ENCODE measurements at regions not wholly inside any gene's neighbourhood (a gene's known extent, or its start where the extent isn't known, plus 50 kb on each side); places are given as distances from the start of the nearest gene placed in this dataset.
A peak's percentile ranks its signal among the peaks of the same experiment; 100 is the strongest.

DNA sequence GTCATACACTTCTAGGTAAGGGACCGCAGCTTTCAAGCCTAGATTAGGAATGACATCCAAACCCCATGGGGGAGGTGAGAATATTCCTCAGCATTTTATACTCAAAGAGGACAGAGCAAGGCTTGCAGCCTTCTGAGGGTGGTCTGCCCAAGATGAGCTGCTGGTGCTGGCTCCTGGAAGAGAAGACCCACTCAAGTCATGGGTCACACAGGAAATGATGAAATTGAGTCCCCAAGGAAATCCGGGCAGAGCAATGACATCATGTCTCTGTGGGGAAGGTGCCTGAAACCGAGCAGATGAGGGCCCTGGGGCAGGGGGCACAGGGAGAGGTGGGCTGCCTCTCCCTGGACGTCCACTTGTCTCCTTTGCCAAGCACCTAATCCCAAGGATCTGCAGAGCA, 468.7 kb downstream of the TSHZ3 start:
- H3K27ac ChIP-seq: no peak overlapping the region
- H3K4me3 ChIP-seq: no peak overlapping the region
- no peak for DNase-seq (ENCODE audit: low spot score)
- no peaks in the 10 kb centered on the region for H3K9me3 ChIP-seq
- peaks cover 0 to 3% of the 10 kb centered on the region in 2 donors for H3K4me1 ChIP-seq
- TF ChIP-seq, protein P1, sequence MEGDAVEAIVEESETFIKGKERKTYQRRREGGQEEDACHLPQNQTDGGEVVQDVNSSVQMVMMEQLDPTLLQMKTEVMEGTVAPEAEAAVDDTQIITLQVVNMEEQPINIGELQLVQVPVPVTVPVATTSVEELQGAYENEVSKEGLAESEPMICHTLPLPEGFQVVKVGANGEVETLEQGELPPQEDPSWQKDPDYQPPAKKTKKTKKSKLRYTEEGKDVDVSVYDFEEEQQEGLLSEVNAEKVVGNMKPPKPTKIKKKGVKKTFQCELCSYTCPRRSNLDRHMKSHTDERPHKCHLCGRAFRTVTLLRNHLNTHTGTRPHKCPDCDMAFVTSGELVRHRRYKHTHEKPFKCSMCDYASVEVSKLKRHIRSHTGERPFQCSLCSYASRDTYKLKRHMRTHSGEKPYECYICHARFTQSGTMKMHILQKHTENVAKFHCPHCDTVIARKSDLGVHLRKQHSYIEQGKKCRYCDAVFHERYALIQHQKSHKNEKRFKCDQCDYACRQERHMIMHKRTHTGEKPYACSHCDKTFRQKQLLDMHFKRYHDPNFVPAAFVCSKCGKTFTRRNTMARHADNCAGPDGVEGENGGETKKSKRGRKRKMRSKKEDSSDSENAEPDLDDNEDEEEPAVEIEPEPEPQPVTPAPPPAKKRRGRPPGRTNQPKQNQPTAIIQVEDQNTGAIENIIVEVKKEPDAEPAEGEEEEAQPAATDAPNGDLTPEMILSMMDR (IDR thresholded peaks at IDR 0.05): no peak
- H3K36me3 ChIP-seq: no peaks in the 10 kb centered on the region
- H3K27me3 ChIP-seq: no peaks in the 10 kb centered on the region

DNA sequence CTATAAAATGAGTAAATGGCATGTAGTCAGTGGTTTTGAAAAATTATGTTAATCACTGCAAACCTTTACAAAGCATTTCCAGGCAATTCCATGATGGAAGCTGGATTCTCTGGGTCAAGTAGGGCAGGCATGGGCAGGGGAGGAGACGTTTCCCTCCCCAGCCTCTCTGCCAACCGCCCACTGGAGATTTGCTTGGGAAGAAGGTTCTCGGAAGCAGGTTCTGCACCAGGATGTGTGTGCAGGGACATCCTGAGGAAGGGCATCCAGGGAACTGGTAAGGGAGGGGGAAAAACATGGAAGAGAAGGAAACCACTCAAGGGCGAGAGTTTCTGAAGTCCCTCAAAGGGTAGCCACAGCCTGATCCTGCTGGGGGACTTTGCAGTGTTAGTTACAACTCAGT, 469.1 kb downstream of the TSHZ3 start:
- H3K27ac ChIP-seq: no peak overlapping the region
- no peaks in the 10 kb centered on the region for H3K27me3 ChIP-seq
- TF ChIP-seq, protein P1 (IDR thresholded peaks at IDR 0.05): no peak
- no peaks in the 10 kb centered on the region for H3K9me3 ChIP-seq
- DNase-seq (ENCODE audit: low spot score): no peak
- no peak overlapping the region for H3K4me3 ChIP-seq
- H3K36me3 ChIP-seq: no peaks in the 10 kb centered on the region
- peaks cover 0 to 3% of the 10 kb centered on the region in 2 donors for H3K4me1 ChIP-seq

DNA sequence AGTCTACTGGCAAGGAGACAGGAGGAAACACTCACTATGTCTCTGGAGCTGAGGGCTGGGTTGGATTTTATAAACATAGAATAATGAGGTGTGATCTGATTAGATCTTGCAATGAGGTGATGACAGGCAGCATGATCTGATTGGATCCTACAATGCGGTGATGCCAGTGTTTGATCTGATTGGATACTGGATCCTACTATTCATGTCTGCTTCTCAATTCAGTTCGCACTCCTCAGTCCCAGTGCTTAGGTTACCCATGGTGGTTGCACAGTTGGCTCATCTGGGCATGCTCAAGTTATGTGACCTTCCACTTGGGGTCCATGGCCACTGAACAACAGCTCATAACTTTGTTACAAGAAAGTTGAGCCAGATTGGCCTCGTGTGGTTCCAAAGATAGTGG, 469.5 kb downstream of the TSHZ3 start:
- Histone ChIP-seq H3K9me3 (no peaks in the 10 kb centered on the region), H3K4me1 (peaks cover 0 to 3% of the 10 kb centered on the region in 2 donors), H3K27me3 (no peaks in the 10 kb centered on the region), H3K27ac (no peak overlapping the region), H3K4me3 (no peak overlapping the region), H3K36me3 (no peaks in the 10 kb centered on the region)
- TF ChIP-seq, protein P1 (IDR thresholded peaks at IDR 0.05): no peak
- DNase-seq (ENCODE audit: low spot score): no peak

DNA sequence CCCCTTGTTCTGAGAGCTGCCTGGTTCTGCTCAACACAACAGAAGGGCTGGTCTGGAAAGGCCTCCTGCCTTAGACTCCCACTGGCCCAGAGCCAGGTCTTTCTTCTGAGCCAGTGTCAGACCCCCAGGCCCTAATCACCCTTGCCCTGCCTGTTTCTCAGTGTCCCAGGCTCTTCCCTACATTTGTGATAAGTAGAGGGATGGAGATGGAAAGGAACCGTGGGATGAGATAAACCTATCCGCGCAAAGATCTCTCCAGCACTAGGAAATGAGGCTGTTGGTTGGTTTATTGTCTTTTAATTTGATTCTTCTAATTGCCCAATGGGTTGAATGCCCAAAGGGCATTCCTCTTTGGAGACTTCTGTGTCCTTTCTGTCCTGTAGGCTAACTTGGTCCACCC, 470.0 kb downstream of the TSHZ3 start:
- no peaks in the 10 kb centered on the region for H3K27me3 ChIP-seq
- no peak for DNase-seq (ENCODE audit: low spot score)
- H3K9me3 ChIP-seq: no peaks in the 10 kb centered on the region
- no peak overlapping the region for H3K4me3 ChIP-seq
- H3K4me1 ChIP-seq: peaks cover 0 to 3% of the 10 kb centered on the region in 2 donors
- TF ChIP-seq, protein P1 (IDR thresholded peaks at IDR 0.05): no peak
- H3K36me3 ChIP-seq: no peaks in the 10 kb centered on the region
- H3K27ac ChIP-seq: no peak overlapping the region

DNA sequence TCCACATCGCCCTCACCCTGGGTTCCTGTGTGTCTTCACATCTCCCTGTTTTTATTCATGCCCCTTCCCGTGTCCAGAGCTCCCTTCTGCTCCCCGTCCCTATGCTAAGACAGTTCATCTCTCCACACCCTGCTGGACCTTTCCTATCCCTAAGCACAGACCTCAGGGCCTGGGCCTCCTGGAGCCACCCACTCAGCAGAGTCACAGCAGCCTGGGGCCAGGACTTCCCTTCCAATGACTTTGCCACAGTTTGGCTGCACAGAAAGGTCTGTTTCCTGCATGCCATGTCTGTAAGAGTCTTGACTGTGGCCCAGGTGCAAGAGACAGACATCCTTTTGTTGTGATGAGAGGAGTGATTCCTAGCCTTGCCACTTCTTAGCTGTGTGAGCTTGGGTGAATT, 470.7 kb downstream of the TSHZ3 start:
- H3K36me3 ChIP-seq: no peaks in the 10 kb centered on the region
- no peak overlapping the region for H3K27ac ChIP-seq
- DNase-seq (ENCODE audit: low spot score): no peak
- H3K9me3 ChIP-seq: no peaks in the 10 kb centered on the region
- no peaks in the 10 kb centered on the region for H3K27me3 ChIP-seq
- peaks cover 0 to 3% of the 10 kb centered on the region in 2 donors for H3K4me1 ChIP-seq
- H3K4me3 ChIP-seq: no peak overlapping the region
- TF ChIP-seq, protein P1 (IDR thresholded peaks at IDR 0.05): no peak

DNA sequence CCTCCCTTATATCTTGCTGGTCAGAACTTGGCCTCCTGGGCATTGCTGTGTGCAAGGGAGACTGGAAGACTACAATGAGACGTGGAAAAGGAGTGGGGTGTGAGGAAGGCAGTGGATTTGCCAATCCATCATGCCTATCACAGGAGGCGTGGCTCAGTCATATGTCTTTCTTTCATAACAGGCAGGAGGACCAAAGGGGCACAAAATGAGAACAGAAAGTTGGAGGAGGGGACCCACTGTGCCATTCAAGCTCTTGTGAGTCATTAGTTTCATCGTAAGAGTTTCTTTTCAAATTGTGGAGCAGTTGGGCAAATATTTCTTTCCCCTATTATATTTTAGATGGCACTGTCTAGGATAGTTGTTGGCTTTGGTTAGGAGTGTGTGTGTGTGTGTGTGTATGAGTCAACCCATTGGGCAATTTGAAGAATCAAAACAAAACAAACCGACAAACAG, 471.5 kb downstream of the TSHZ3 start:
- Histone ChIP-seq H3K4me3 (no peak overlapping the region), H3K27me3 (no peaks in the 10 kb centered on the region), H3K4me1 (peaks cover 0 to 3% of the 10 kb centered on the region in 2 donors), H3K27ac (no peak overlapping the region), H3K9me3 (no peaks in the 10 kb centered on the region), H3K36me3 (no peaks in the 10 kb centered on the region)
- DNase-seq (ENCODE audit: low spot score): peak; percentile 63
- TF ChIP-seq, protein P1 (IDR thresholded peaks at IDR 0.05): no peak

Data from right atrium auricular region (tissue), 2 donors.